ENCODE measurements at regions not wholly inside any gene's neighbourhood (a gene's known extent, or its start where the extent isn't known, plus 50 kb on each side); places are given as distances from the start of the nearest gene placed in this dataset.

GRCh38 chr3:167909504-167909896, 174.0 kb downstream of the SERPINI1 start:
- no peak overlapping the region for H3K4me3 Mint-ChIP-seq
- WGBS (ENCODE audit: insufficient coverage) = no CpG with 5 or more reads among the region's 1 CpG
- Histone ChIP-seq H3K36me3 (ENCODE audit: control insufficient read depth, insufficient read depth, low read length) (no peaks in the 10 kb centered on the region), H3K4me3 (ENCODE audit: low read length) (no peak overlapping the region), H3K9me3 (ENCODE audit: control insufficient read depth, insufficient read depth, low read length) (no peaks in the 10 kb centered on the region), H3K27me3 (ENCODE audit: control insufficient read depth, insufficient read depth, low read length) (peaks cover 2% of the 10 kb centered on the region), H3K27ac (ENCODE audit: low read length) (no peak overlapping the region), H3K4me1 (ENCODE audit: control insufficient read depth, insufficient read depth, low read length) (no peaks in the 10 kb centered on the region)
- H3K36me3 Mint-ChIP-seq = no peaks in the 10 kb centered on the region
- DNase-seq = no peak
- ATAC-seq = no peak
- intact Hi-C loops (cut with micrococcal nuclease) = no loop called here
- no peak overlapping the region for H3K27ac Mint-ChIP-seq
- H3K9me3 Mint-ChIP-seq = no peaks in the 10 kb centered on the region
- no peaks in the 10 kb centered on the region for H3K27me3 Mint-ChIP-seq (ENCODE audit: low read depth in 2 of 2)
- no peak for TF ChIP-seq CTCF (IDR thresholded peaks at IDR 0.05)
- H3K4me1 Mint-ChIP-seq = no peaks in the 10 kb centered on the region

GRCh38 chr3:167908746-167909503, 173.4 kb downstream of the SERPINI1 start:
- Mint-ChIP-seq H3K36me3 (no peaks in the 10 kb centered on the region), H3K27ac (no peak overlapping the region), H3K27me3 (ENCODE audit: low read depth in 2 of 2) (no peaks in the 10 kb centered on the region), H3K4me3 (no peak overlapping the region), H3K4me1 (no peaks in the 10 kb centered on the region), H3K9me3 (no peaks in the 10 kb centered on the region)
- ATAC-seq (no peak), DNase-seq (no peak)
- H3K27me3 ChIP-seq (ENCODE audit: control insufficient read depth, insufficient read depth, low read length) = peaks cover 2% of the 10 kb centered on the region
- H3K27ac ChIP-seq (ENCODE audit: low read length) = no peak overlapping the region
- H3K4me1 ChIP-seq (ENCODE audit: control insufficient read depth, insufficient read depth, low read length) = no peaks in the 10 kb centered on the region
- 63% methylated on average over 2 of the region's 5 CpGs for WGBS (ENCODE audit: insufficient coverage)
- intact Hi-C loops (cut with micrococcal nuclease) = no loop called here
- H3K9me3 ChIP-seq (ENCODE audit: control insufficient read depth, insufficient read depth, low read length) = no peaks in the 10 kb centered on the region
- no peaks in the 10 kb centered on the region for H3K36me3 ChIP-seq (ENCODE audit: control insufficient read depth, insufficient read depth, low read length)
- H3K4me3 ChIP-seq (ENCODE audit: low read length) = no peak overlapping the region
- TF ChIP-seq CTCF (IDR thresholded peaks at IDR 0.05) = no peak

- H3K4me3 ChIP-seq (ENCODE audit: low read length) = no peak overlapping the region
- no peak overlapping the region for H3K27ac ChIP-seq (ENCODE audit: low read length)
- no peaks in the 10 kb centered on the region for H3K9me3 ChIP-seq (ENCODE audit: control insufficient read depth, insufficient read depth, low read length)
- ATAC-seq (no peak), DNase-seq (no peak)
- H3K27me3 ChIP-seq (ENCODE audit: control insufficient read depth, insufficient read depth, low read length) = peaks cover 2% of the 10 kb centered on the region
- no peak overlapping the region for H3K4me3 Mint-ChIP-seq
- no peaks in the 10 kb centered on the region for H3K4me1 ChIP-seq (ENCODE audit: control insufficient read depth, insufficient read depth, low read length)
- no peak overlapping the region for H3K27ac Mint-ChIP-seq
- H3K4me1 Mint-ChIP-seq = no peaks in the 10 kb centered on the region
- peaks cover 0 to 3% of the 10 kb centered on the region in 2 donors for H3K27me3 Mint-ChIP-seq (ENCODE audit: low read depth in 2 of 2)
- no peaks in the 10 kb centered on the region for H3K9me3 Mint-ChIP-seq
- H3K36me3 ChIP-seq (ENCODE audit: control insufficient read depth, insufficient read depth, low read length) = no peaks in the 10 kb centered on the region
- TF ChIP-seq CTCF (IDR thresholded peaks at IDR 0.05) = no peak
- H3K36me3 Mint-ChIP-seq = no peaks in the 10 kb centered on the region
- WGBS (ENCODE audit: insufficient coverage) = 87% methylated on average over 4 of the region's 4 CpGs
- intact Hi-C loops (cut with micrococcal nuclease) = no loop called here
Measured at GRCh38 chr3:167908221-167908620, 172.7 kb downstream of the SERPINI1 start.

GRCh38 chr3:167901138-167901537, 165.6 kb downstream of the SERPINI1 start:
- DNase-seq = no peak

More at GRCh38 chr3:167901138-167901537, 165.6 kb downstream of the SERPINI1 start:
- H3K9me3 ChIP-seq (ENCODE audit: control insufficient read depth, insufficient read depth, low read length) = no peaks in the 10 kb centered on the region
- no peak overlapping the region for H3K4me3 Mint-ChIP-seq
- no peaks in the 10 kb centered on the region for H3K27me3 ChIP-seq (ENCODE audit: control insufficient read depth, insufficient read depth, low read length)
- no peak for ATAC-seq
- H3K36me3 Mint-ChIP-seq = no peaks in the 10 kb centered on the region
- no peak overlapping the region for H3K27ac Mint-ChIP-seq
- 100% methylated on average over 1 of the region's 1 CpG for WGBS (ENCODE audit: insufficient coverage)
- no peak for TF ChIP-seq CTCF (IDR thresholded peaks at IDR 0.05)
- intact Hi-C loops (cut with micrococcal nuclease) = no loop called here
- H3K4me3 ChIP-seq (ENCODE audit: low read length) = no peak overlapping the region
- no peak overlapping the region for H3K27ac ChIP-seq (ENCODE audit: low read length)
- no peaks in the 10 kb centered on the region for H3K36me3 ChIP-seq (ENCODE audit: control insufficient read depth, insufficient read depth, low read length)
- peaks cover 0 to 3% of the 10 kb centered on the region in 2 donors for H3K27me3 Mint-ChIP-seq (ENCODE audit: low read depth in 2 of 2)
- H3K4me1 ChIP-seq (ENCODE audit: control insufficient read depth, insufficient read depth, low read length) = no peaks in the 10 kb centered on the region
- no peaks in the 10 kb centered on the region for H3K4me1 Mint-ChIP-seq
- no peaks in the 10 kb centered on the region for H3K9me3 Mint-ChIP-seq
